Forelimb muscle (tissue), 1 donor: ENCODE measurements at regions not wholly inside any gene's neighbourhood (a gene's known extent, or its start where the extent isn't known, plus 50 kb on each side); places are given as distances from the start of the nearest gene placed in this dataset.

Source experiments
- DNase-seq: peaks from one replicate; pipeline ENCODE4 v3.0.0-alpha.2; 2013; ENCODE audit warnings: low read depth

DNA sequence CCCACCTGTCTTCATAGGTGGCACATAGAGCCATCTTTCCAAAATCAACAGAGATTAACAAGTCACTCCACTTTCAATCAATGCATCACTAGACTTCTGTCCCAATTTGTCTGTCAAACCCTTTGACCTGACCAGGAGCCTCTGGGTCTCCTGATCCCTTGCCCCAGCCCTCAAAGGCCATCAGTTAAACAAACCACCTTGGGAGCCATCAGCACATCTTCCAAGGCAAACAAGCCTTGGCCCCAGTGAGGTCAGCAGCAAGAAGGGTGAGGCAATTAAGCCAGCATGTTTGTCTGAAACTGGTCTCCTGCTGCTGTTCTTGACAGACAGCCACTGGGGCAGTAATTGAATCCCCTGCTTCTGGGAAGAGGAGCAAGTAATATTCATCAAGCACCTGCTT lies 742.8 kb upstream of the TBX3 start:
- no peak for DNase-seq

DNA sequence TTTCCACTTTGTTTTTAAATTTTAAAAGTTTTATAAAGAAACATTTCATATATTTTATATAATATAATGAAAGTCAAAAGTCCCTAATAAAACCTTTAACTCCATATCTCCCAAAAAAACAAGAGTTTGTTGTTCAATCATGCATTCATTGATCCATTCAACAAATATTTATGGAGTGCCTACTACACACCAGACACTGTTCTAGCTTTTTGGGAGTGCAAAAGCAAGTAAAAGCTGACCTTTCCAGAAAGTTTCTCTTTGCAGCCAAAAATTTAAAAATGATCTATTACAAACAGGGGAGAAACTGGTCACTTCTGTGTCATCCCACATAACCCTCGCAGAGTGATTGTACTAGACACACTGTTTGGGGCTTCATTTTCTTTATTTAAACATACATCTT lies 740.0 kb upstream of the TBX3 start:
- DNase-seq = no peak

- no peak for DNase-seq
These were observed 739.6 kb upstream of the TBX3 start for GRCh38 chr12:115423546-115423987.

DNA sequence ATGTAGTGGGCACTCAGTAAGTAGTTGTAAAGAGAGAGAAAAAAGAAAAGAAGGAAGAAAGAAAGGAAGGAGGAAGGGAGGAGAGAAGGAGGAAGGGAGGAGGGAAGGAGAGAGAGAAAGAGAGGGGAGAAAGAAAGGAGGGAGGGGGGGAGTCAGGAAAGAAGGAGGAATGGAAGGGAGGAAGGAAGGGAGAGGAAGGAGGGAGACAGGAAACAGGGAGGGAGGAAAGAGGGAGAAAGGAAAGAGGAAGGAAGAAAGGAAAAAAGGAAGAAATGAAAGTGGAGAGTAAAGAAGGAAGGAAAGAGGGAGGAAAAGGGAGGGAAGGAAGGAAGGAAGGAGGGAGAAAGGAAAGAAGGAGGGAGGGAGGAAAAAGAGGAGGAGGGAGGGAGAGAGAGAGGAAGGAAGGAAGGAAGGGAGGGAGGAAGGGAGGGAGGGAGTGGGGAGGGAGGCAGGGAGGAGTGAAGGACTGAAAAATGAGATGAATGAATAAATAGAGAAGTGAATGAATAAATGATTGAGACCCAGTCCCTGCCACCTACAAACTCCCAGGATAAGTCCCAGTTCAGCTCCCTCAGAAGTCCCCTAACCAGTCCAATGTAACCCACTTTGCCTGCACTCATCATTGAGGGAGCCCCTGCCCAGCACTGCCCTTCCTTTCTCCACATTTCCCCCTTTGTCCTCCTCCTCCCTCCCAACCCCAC lies 739.0 kb upstream of the TBX3 start:
- no peak for DNase-seq

DNA sequence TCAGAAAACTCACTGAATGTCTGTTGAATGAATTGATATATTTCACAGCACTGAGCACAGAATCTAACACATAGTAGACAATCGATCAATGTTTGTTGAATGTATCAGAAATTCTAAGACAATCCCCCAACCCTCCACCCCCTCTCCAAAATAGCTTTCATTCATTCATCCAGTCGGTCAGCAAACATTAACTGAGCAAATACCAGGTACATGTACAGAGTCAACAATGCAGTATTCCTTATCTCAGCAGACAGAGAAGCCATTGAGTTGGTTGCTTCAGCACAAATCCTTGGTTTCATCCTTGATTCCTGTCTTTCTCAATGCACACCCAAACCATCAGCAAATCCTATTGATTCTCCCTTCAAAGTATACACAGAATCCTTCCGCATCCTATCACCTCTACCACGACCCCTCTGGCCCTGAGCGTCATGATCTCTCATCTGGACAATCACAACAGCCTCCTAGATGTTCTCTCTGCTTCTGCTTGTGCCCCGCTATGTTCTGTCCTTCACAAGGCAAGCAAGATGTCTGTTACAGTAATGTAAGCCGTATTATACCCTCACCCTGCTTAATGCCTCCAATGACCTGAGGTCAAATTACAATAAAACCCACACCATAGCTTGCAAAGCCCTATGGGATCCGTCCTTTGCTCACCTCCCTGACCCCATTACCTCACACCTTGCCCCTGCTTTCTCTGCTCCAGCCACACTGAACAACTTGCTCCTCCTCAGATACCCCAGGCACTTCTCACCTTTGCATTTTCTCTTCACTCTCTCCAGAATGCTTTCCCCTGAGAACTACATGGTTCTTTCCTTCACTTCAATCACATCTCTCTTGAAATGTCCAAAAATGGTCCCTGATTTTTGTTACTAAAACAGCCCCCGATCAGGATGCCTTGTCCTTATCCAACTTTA lies 738.1 kb upstream of the TBX3 start:
- DNase-seq = no peak

DNA sequence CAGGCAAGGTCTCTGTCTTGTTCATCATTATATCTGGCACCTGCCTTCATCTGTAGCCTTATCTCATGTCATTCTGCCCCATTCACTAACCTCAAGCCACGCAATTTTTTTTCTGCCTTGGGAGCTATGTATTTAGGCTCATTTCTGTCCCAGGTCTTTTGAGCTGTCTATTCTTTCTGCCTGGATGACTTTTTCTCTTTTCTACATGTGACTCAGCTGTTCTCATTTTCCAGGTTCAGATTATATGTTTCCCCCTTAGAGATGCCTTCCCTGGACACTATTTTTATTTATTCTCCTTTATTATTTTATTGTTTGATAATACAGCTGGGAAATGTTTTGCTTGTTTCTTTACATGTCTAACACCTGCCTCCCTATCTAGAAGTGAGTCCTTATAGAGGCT lies 737.4 kb upstream of the TBX3 start:
- DNase-seq = no peak

DNA sequence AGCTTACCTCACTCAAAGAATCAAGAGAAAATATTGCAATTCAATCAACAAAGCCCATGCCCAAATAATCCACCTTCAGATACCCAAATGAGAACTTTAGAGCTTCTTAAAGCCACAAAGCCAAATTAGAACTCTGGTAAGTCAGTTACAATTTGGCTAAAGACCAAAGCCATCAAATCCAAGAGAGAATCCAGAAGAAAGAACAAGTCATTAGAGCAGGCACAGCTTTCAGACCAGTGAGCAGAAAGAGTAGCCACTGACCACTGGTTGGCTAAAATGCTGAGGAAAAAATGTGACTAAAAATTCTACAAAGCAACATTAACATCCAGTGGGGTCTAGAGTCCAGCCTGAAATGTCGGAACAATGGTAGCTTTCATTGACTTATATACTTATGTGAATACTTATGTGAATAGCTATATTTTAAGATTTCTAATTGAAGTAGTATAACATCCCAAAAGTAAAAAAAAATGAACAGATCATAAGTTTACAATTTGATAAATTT lies 735.2 kb upstream of the TBX3 start:
- DNase-seq = no peak

DNA sequence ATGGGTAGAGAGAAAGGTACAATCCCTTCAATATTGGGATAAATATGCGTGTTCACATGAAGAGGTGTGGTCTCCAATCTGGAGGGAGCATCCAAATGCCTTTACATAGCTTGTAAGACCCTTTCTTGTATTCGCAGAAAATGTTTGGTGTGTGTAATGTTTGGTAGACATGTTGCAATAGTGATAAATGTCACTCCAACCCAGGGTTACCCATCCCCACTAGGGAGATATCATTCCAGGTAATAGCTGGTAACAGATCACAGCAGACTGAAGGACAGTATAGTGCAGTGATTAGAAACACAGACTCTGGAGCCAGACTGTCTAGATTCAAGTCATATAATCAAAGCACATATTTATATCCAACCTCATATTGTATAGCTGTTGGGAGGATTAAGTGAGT lies 733.6 kb upstream of the TBX3 start:
- no peak for DNase-seq

DNA sequence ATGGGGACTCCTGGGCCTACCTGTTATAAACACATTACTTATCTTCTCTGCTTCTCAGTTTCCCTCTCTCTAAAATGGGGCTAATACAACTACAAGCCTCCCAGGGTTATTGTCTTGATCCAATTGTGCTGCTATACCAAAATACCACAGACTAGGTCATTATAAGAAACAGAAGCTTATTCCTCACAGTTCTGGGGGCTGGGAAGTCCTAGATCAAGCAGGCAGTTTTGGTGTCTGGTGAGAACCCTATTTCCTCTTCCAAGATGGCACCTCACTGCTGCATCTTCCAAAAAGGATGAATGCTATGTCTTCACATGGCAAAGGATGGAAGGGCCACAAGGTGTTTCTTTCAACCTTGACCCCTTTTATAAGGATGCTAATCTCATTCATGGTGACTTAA lies 732.9 kb upstream of the TBX3 start:
- DNase-seq = no peak

DNA sequence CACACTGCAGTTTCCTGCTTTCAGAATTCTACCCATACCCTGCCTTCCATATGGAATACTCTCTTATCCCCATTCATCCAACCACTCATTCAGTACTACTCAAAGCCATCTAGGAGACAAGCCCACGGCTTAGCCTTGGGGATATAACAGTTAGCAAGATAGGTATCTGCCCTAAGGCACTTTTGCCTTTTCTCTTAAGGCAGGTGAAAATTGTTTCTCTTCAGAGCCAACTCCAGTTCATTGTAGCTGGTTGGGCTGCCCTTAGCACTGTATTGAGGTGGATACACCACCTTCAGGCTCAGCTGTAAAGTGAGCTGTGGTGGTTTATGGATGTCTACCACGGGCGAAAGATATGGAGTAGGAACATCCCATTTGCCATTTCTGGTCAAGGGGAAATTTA lies 729.7 kb upstream of the TBX3 start:
- DNase-seq = no peak

DNA sequence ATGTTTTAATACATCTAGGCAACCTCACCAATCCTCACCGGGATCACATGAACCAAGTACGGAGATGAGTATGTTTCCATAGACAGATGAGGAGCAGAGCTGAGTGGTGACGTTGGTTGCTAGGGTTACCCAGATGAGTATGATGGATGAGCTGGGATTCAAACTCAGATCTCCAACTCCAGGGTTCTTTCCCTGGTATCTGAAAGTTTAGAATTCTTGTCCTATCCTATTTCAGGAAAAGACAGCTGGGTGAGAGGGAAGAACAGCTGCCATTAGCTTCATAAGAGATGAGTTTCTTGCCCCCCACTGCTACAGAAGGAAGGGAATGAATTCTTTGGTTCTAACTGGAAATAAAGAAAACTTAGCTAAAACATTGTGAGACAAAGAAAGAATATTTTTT lies 728.9 kb upstream of the TBX3 start:
- no peak for DNase-seq

GRCh38 chr12:115411121-115411520 lies 727.1 kb upstream of the TBX3 start:
- DNase-seq = no peak

DNA sequence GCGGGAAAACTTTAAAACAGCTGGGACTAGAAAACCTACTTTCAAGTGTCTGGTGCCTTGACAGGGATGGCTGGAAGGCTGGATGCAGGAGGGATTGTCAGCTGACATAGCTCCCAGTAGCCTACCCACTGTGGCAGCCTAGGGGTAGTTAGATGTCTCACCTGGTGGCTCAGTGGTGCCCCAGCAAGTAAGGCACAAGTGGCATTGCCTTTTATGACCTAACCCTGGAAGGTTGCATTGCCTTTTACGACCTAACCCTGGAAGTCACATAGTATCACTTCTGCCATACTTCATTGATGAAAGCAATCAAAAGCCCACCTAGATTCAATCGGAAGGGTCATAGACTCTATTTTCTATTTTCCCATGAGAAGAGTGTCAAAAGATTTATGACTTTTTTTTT lies 724.7 kb upstream of the TBX3 start:
- DNase-seq = no peak

GRCh38 chr12:115407723-115408122 lies 723.7 kb upstream of the TBX3 start:
- DNase-seq = no peak

DNA sequence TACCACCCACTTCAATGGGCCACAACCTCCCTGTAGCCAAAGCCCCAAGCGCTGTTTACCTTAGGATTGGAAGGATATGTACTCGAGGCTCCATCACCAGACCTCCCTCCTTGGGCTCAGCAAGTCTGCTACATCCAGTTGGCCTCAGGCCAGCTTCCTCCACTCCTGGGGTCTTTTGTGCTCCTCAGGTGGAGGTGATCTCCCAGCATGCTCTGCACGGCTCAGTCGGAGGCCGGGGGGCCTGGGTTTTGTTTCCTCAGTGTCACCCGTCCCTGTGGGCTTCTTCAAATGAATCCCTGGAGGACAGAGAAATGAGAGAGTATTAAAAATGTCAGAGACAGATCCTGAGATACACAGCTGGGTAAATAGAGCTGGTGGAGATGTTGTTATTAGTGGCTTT lies 723.1 kb upstream of the TBX3 start:
- no peak for DNase-seq

- no peak for DNase-seq
These were observed 721.5 kb upstream of the TBX3 start for GRCh38 chr12:115405471-115405860.

DNA sequence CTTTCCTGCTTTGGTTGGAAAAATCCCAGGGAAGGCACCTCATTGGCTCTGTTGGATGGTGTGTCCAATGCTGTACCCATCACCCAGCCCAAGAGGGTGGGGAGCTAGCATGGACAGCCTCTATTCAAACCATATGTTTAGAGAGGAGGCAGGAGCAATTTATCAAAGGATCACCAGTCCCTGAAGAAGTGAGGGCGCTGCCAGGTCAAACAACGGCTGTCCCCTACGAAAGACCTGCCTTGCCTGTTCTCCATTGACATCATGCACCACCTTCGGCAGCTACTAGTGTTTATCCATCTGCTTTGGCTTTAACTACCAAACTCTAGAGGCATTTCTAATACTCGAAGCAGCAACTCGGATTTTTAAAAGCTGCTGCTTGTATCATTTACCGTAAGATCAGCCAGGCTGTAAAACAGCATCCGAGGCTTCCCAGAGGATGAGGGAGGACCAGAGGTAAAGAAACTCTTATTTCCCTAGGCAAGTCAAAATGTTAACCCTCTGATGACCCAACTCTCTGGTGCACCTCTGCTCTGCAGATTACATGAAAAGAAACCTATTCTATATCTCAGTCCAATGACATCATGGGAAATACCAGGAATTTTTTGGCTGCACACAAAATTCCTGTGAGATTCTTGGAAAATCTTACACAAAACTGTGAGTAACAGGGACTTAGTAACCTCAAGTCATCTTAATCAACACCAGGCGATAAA lies 720.9 kb upstream of the TBX3 start:
- no peak for DNase-seq

- no peak for DNase-seq
These were observed 719.7 kb upstream of the TBX3 start for GRCh38 chr12:115403689-115404088.

GRCh38 chr12:115403253-115403652 lies 719.3 kb upstream of the TBX3 start:
- no peak for DNase-seq

DNA sequence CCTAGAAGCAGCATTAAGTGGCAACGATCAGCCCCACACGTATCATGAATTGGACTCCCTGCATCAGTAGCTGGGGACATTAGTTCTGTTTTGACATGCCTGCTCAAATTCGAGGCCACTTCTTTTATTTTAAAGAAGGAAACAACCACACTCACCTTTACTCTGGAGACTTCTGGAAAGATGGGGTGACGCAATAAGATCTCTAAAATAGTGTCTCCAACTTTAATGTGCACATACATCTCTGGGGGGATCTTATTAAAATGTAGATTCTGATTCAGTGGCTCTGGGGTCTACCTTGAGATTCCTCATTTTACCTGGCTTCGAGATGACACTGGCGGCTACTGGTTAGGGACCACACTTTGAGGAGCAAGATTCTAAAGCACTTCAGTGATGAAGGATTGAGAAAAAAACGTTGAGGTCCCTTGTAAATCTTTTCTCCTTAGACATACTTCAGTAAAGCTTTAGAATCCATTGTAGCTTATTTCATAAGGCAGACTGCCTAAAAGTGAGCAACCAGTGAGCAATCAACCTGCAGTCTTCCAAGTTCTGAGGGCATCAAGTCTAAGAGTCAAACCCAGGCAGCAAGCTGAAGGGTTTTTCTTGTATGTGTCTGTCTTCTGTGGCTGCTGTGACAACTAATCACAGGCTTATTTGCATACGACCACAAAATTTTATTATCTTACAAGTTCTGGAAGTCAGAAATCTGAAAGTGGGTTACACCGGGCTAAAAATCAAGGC lies 718.6 kb upstream of the TBX3 start:
- no peak for DNase-seq

GRCh38 chr12:115401761-115402160 lies 717.8 kb upstream of the TBX3 start:
- DNase-seq = no peak

- no peak for DNase-seq
These were observed 716.0 kb upstream of the TBX3 start for GRCh38 chr12:115400011-115400410.
